ENCODE measurements at regions not wholly inside any gene's neighbourhood (a gene's known extent, or its start where the extent isn't known, plus 50 kb on each side); places are given as distances from the start of the nearest gene placed in this dataset.

- Histone ChIP-seq H3K27me3 (ENCODE audit: insufficient read depth, low read length, poor library complexity, severe bottlenecking) (no peaks in the 10 kb centered on the region), H3F3A (ENCODE audit: low read depth) (no peaks in the 10 kb centered on the region), H3K79me2 (ENCODE audit: insufficient read depth, low read length) (no peaks in the 10 kb centered on the region), H3K4me1 (ENCODE audit: insufficient read depth, low read length, poor library complexity, severe bottlenecking) (no peaks in the 10 kb centered on the region), H3K4me3 (ENCODE audit: low read length, poor library complexity, severe bottlenecking) (no peak overlapping the region), H3K4me2 (ENCODE audit: low read depth, low read length, poor library complexity, severe bottlenecking) (no peak overlapping the region), H3K9ac (ENCODE audit: low read depth, low read length, poor library complexity, severe bottlenecking) (no peak overlapping the region), H3K9me3 (ENCODE audit: insufficient read depth, low read depth, low read length) (no peaks in the 10 kb centered on the region), H2AFZ (ENCODE audit: low read length) (no peak overlapping the region), H4K20me1 (ENCODE audit: insufficient read depth, low read length, poor library complexity, severe bottlenecking) (no peaks in the 10 kb centered on the region), H3K9me2 (replicated peaks; ENCODE audit: low read depth, low read length) (no peaks in the 10 kb centered on the region), H3K36me3 (ENCODE audit: insufficient read depth, low read length) (no peaks in the 10 kb centered on the region)
- TF ChIP-seq EZH2phosphoT487 (IDR thresholded peaks at IDR 0.05; ENCODE audit: borderline replicate concordance), result no peak
- no peak for TF ChIP-seq CTCF (conservative IDR thresholded peaks at IDR 0.05; ENCODE audit: low read length)
These were observed 68.3 kb upstream of the FICD start for GRCh38 chr12:108446766-108447165.

- no peak overlapping the region for H3K9ac ChIP-seq (ENCODE audit: low read depth, low read length, poor library complexity, severe bottlenecking)
- H3K79me2 ChIP-seq (ENCODE audit: insufficient read depth, low read length), result no peaks in the 10 kb centered on the region
- no peaks in the 10 kb centered on the region for H3K9me2 ChIP-seq (replicated peaks; ENCODE audit: low read depth, low read length)
- H3K9me3 ChIP-seq (ENCODE audit: insufficient read depth, low read depth, low read length), result no peaks in the 10 kb centered on the region
- H3K4me3 ChIP-seq (ENCODE audit: low read length, poor library complexity, severe bottlenecking), result no peak overlapping the region
- no peak overlapping the region for H3K4me2 ChIP-seq (ENCODE audit: low read depth, low read length, poor library complexity, severe bottlenecking)
- no peaks in the 10 kb centered on the region for H3K4me1 ChIP-seq (ENCODE audit: insufficient read depth, low read length, poor library complexity, severe bottlenecking)
- no peaks in the 10 kb centered on the region for H3K27me3 ChIP-seq (ENCODE audit: insufficient read depth, low read length, poor library complexity, severe bottlenecking)
- H2AFZ ChIP-seq (ENCODE audit: low read length), result no peak overlapping the region
- H4K20me1 ChIP-seq (ENCODE audit: insufficient read depth, low read length, poor library complexity, severe bottlenecking), result no peaks in the 10 kb centered on the region
- H3F3A ChIP-seq (ENCODE audit: low read depth), result no peaks in the 10 kb centered on the region
- TF ChIP-seq CTCF (conservative IDR thresholded peaks at IDR 0.05; ENCODE audit: low read length) (no peak), EZH2phosphoT487 (IDR thresholded peaks at IDR 0.05; ENCODE audit: borderline replicate concordance) (no peak)
- H3K36me3 ChIP-seq (ENCODE audit: insufficient read depth, low read length), result no peaks in the 10 kb centered on the region
These were observed 72.2 kb upstream of the FICD start for GRCh38 chr12:108442910-108443309.

- Histone ChIP-seq H2AFZ (ENCODE audit: low read length) (no peak overlapping the region), H3K27me3 (ENCODE audit: insufficient read depth, low read length, poor library complexity, severe bottlenecking) (no peaks in the 10 kb centered on the region), H4K20me1 (ENCODE audit: insufficient read depth, low read length, poor library complexity, severe bottlenecking) (no peaks in the 10 kb centered on the region), H3K9ac (ENCODE audit: low read depth, low read length, poor library complexity, severe bottlenecking) (no peak overlapping the region), H3K4me1 (ENCODE audit: insufficient read depth, low read length, poor library complexity, severe bottlenecking) (no peaks in the 10 kb centered on the region), H3F3A (ENCODE audit: low read depth) (no peaks in the 10 kb centered on the region), H3K4me3 (ENCODE audit: low read length, poor library complexity, severe bottlenecking) (no peak overlapping the region), H3K9me2 (replicated peaks; ENCODE audit: low read depth, low read length) (no peaks in the 10 kb centered on the region), H3K79me2 (ENCODE audit: insufficient read depth, low read length) (no peaks in the 10 kb centered on the region), H3K9me3 (ENCODE audit: insufficient read depth, low read depth, low read length) (no peaks in the 10 kb centered on the region), H3K36me3 (ENCODE audit: insufficient read depth, low read length) (no peaks in the 10 kb centered on the region), H3K4me2 (ENCODE audit: low read depth, low read length, poor library complexity, severe bottlenecking) (no peak overlapping the region)
- TF ChIP-seq EZH2phosphoT487 (IDR thresholded peaks at IDR 0.05; ENCODE audit: borderline replicate concordance) (no peak), CTCF (conservative IDR thresholded peaks at IDR 0.05; ENCODE audit: low read length) (no peak)
These were observed 73.0 kb upstream of the FICD start for GRCh38 chr12:108442067-108442466.

All from Loucy (cell line).